Peyer's patch (tissue), 4 donors: ENCODE measurements at regions not wholly inside any gene's neighbourhood (a gene's known extent, or its start where the extent isn't known, plus 50 kb on each side); places are given as distances from the start of the nearest gene placed in this dataset.
"Not testable (repeated sequence)": the region's sequence is repeated elsewhere in the genome, so short reads cannot be mapped to it uniquely, and the experiment has no call there.

Source experiments
- DNase-seq, 3 donors: peaks; one replicate each; pipeline ENCODE4 v3.0.0-alpha.2; 2017 to 2019
- H3K27ac ChIP-seq, 4 donors: fragments of 200-600 bp; sonication (generic); one replicate each; pipeline ENCODE4 v1.5.1; 2016 to 2019
- H3K27me3 ChIP-seq, 2 donors: fragments of 200-600 bp; sonication (generic); one replicate each; pipeline ENCODE4 v1.5.1; 2019
- H3K36me3 ChIP-seq, 3 donors: fragments of 200-600 bp; sonication (generic); one replicate each; pipeline ENCODE4 v1.5.1; 2016 to 2019
- H3K4me1 ChIP-seq, 4 donors: fragments of 200-600 bp; sonication (generic); one replicate each; pipeline ENCODE4 v1.5.1; 2016 to 2019
- H3K4me3 ChIP-seq, 4 donors: fragments of 200-600 bp; sonication (generic); 1 replicate in 3 of 4; 2 replicates in 1 of 4; pipeline ENCODE4 v1.5.1; 2016 to 2019; ENCODE audit warnings: mild to moderate bottlenecking in 1 of 4
- H3K9me3 ChIP-seq, 4 donors: fragments of 200-600 bp; sonication (generic); one replicate each; pipeline ENCODE4 v1.5.1; 2016 to 2019; ENCODE audit warnings: mild to moderate bottlenecking in 1 of 4
- CTCF ChIP-seq, 6 experiments: fragments of 450-650 bp in 4 of 6; fragments of 200-600 bp in 2 of 6; sonication (generic) in 1 of 6; IDR thresholded peaks; one replicate each; pipeline ENCODE4 v1.5.1; 2017 to 2019; ENCODE audit warnings: antibody characterized with exemption in 6 of 6, mild to moderate bottlenecking in 3 of 6, moderate library complexity in 1 of 6
- POLR2A ChIP-seq, 2 donors: fragments of 450-650 bp; IDR thresholded peaks; one replicate each; pipeline ENCODE4 v1.5.1; 2017; ENCODE audit warnings: antibody characterized with exemption in 2 of 2, mild to moderate bottlenecking in 2 of 2, moderate library complexity in 2 of 2

- H3K27ac ChIP-seq, H3K4me1 ChIP-seq, DNase-seq, H3K27me3 ChIP-seq, H3K9me3 ChIP-seq, H3K36me3 ChIP-seq, H3K4me3 ChIP-seq: not testable (repeated sequence)
Observed at GRCh38 chr18:14224551-14225285, 92.5 kb upstream of the ZNF519 start.

- not testable (repeated sequence) for H3K27ac ChIP-seq, H3K9me3 ChIP-seq, H3K27me3 ChIP-seq, H3K4me1 ChIP-seq, H3K4me3 ChIP-seq, H3K36me3 ChIP-seq, DNase-seq
Observed at GRCh38 chr18:14223919-14224318, 91.7 kb upstream of the ZNF519 start.

GRCh38 chr18:14223231-14223822 lies 91.1 kb upstream of the ZNF519 start:
- DNase-seq, H3K4me1 ChIP-seq, H3K4me3 ChIP-seq, H3K9me3 ChIP-seq, H3K27me3 ChIP-seq, H3K27ac ChIP-seq, H3K36me3 ChIP-seq: not testable (repeated sequence)

GRCh38 chr18:14222354-14223221 lies 90.4 kb upstream of the ZNF519 start:
- H3K4me1 ChIP-seq, H3K27me3 ChIP-seq, DNase-seq, H3K4me3 ChIP-seq, H3K27ac ChIP-seq, H3K9me3 ChIP-seq, H3K36me3 ChIP-seq: not testable (repeated sequence)

- H3K27ac ChIP-seq: no peak overlapping the region
- no peaks in the 10 kb centered on the region for H3K27me3 ChIP-seq
- H3K4me1 ChIP-seq: no peaks in the 10 kb centered on the region
- DNase-seq: no peak
- no peak overlapping the region for H3K4me3 ChIP-seq
- no peak for TF ChIP-seq CTCF (IDR thresholded peaks at IDR 0.05)
- no peak for TF ChIP-seq POLR2A (IDR thresholded peaks at IDR 0.05)
- peaks cover 0 to 8% (median 0%) of the 10 kb centered on the region in 4 donors for H3K9me3 ChIP-seq
- no peaks in the 10 kb centered on the region for H3K36me3 ChIP-seq
Observed at GRCh38 chr18:14221689-14222088, 89.5 kb upstream of the ZNF519 start.

GRCh38 chr18:14215952-14216351 lies 83.7 kb upstream of the ZNF519 start:
- not testable (repeated sequence) for H3K27me3 ChIP-seq, H3K27ac ChIP-seq, H3K36me3 ChIP-seq, H3K4me1 ChIP-seq, H3K4me3 ChIP-seq, DNase-seq, H3K9me3 ChIP-seq

- H3K9me3 ChIP-seq, H3K27me3 ChIP-seq, H3K4me3 ChIP-seq, H3K36me3 ChIP-seq, H3K4me1 ChIP-seq, DNase-seq, H3K27ac ChIP-seq: not testable (repeated sequence)
Observed at GRCh38 chr18:14203424-14203823, 71.2 kb upstream of the ZNF519 start.

- H3K4me1 ChIP-seq, DNase-seq, H3K27me3 ChIP-seq, H3K36me3 ChIP-seq, H3K27ac ChIP-seq, H3K4me3 ChIP-seq, H3K9me3 ChIP-seq: not testable (repeated sequence)
Observed at GRCh38 chr18:14190776-14191442, 58.7 kb upstream of the ZNF519 start.

GRCh38 chr18:14189858-14190257 lies 57.6 kb upstream of the ZNF519 start:
- TF ChIP-seq CTCF (IDR thresholded peaks at IDR 0.05) (no peak), POLR2A (IDR thresholded peaks at IDR 0.05) (no peak)
- H3K4me3 ChIP-seq: no peak overlapping the region
- no peaks in the 10 kb centered on the region for H3K27me3 ChIP-seq
- no peaks in the 10 kb centered on the region for H3K36me3 ChIP-seq
- H3K9me3 ChIP-seq: no peaks in the 10 kb centered on the region
- no peaks in the 10 kb centered on the region for H3K4me1 ChIP-seq
- no peak for DNase-seq
- H3K27ac ChIP-seq: no peak overlapping the region

GRCh38 chr18:14188751-14189406 lies 56.6 kb upstream of the ZNF519 start:
- not testable (repeated sequence) for H3K36me3 ChIP-seq, H3K4me3 ChIP-seq, H3K4me1 ChIP-seq, H3K9me3 ChIP-seq, H3K27me3 ChIP-seq, H3K27ac ChIP-seq, DNase-seq
